Ectodermal cell (in vitro differentiated cells): ENCODE measurements at regions not wholly inside any gene's neighbourhood (a gene's known extent, or its start where the extent isn't known, plus 50 kb on each side); places are given as distances from the start of the nearest gene placed in this dataset.

Experiments
- H3K27ac ChIP-seq: 2 replicates; pipeline ENCODE4 v1.7.0; 2013; ENCODE audit warnings: mild to moderate bottlenecking, low read depth, low read length; ENCODE audit not compliant: insufficient read depth, poor library complexity, severe bottlenecking
- H3K27me3 ChIP-seq: 2 replicates; pipeline ENCODE4 v1.7.0; 2013; ENCODE audit warnings: mild to moderate bottlenecking, low read length; ENCODE audit not compliant: insufficient read depth, control insufficient read depth, poor library complexity, severe bottlenecking
- H3K36me3 ChIP-seq: one replicate; pipeline ENCODE4 v1.7.0; 2013; ENCODE audit warnings: low read length; ENCODE audit not compliant: control insufficient read depth, insufficient read depth
- H3K4me1 ChIP-seq: one replicate; pipeline ENCODE4 v1.7.0; 2013; ENCODE audit warnings: low read length; ENCODE audit not compliant: control insufficient read depth, insufficient read depth
- H3K4me3 ChIP-seq: 2 replicates; pipeline ENCODE4 v1.7.0; 2013; ENCODE audit warnings: low read depth, low read length, control low read depth; ENCODE audit not compliant: insufficient read depth
- H3K9me3 ChIP-seq: 2 replicates; pipeline ENCODE4 v1.7.0; 2013; ENCODE audit warnings: mild to moderate bottlenecking, low read length, moderate library complexity; ENCODE audit not compliant: control insufficient read depth
- WGBS, 2 experiments: methylation state at CpG; one replicate each; pipeline ENCODE4 v1.1.7; 2013; ENCODE audit warnings: missing lambda C conversion rate in 2 of 2; 5-methylcytosine and 5-hydroxymethylcytosine counted together

GRCh38 chr18:38322206-38322605 is 756.6 kb upstream of the CELF4 start:
- no peaks in the 10 kb centered on the region for H3K9me3 ChIP-seq
- no peak overlapping the region for H3K27ac ChIP-seq
- H3K36me3 ChIP-seq, result no peaks in the 10 kb centered on the region
- H3K4me3 ChIP-seq, result no peak overlapping the region
- 100% methylated on average over 1 of the region's 1 CpG for WGBS, 2 experiments
- no peaks in the 10 kb centered on the region for H3K27me3 ChIP-seq
- H3K4me1 ChIP-seq, result no peaks in the 10 kb centered on the region

GRCh38 chr18:38321262-38321661 is 755.7 kb upstream of the CELF4 start:
- Histone ChIP-seq H3K4me3 (no peak overlapping the region), H3K9me3 (no peaks in the 10 kb centered on the region), H3K4me1 (no peaks in the 10 kb centered on the region), H3K27ac (no peak overlapping the region), H3K27me3 (no peaks in the 10 kb centered on the region), H3K36me3 (no peaks in the 10 kb centered on the region)
- WGBS, 2 experiments, result 94 to 95% methylated on average over 2 to 3 of the region's 3 CpGs

GRCh38 chr18:38318416-38318815 is 752.8 kb upstream of the CELF4 start:
- Histone ChIP-seq H3K9me3 (no peaks in the 10 kb centered on the region), H3K27ac (no peak overlapping the region), H3K27me3 (no peaks in the 10 kb centered on the region), H3K4me1 (no peaks in the 10 kb centered on the region), H3K36me3 (no peaks in the 10 kb centered on the region), H3K4me3 (no peak overlapping the region)

- no peak overlapping the region for H3K4me3 ChIP-seq
- H3K27ac ChIP-seq, result no peak overlapping the region
- H3K36me3 ChIP-seq, result no peaks in the 10 kb centered on the region
- H3K27me3 ChIP-seq, result no peaks in the 10 kb centered on the region
- no peaks in the 10 kb centered on the region for H3K9me3 ChIP-seq
- no peaks in the 10 kb centered on the region for H3K4me1 ChIP-seq
These were observed 748.2 kb upstream of the CELF4 start for GRCh38 chr18:38313831-38314230.

- Histone ChIP-seq H3K4me3 (no peak overlapping the region), H3K9me3 (no peaks in the 10 kb centered on the region), H3K27me3 (no peaks in the 10 kb centered on the region), H3K27ac (no peak overlapping the region), H3K4me1 (no peaks in the 10 kb centered on the region), H3K36me3 (no peaks in the 10 kb centered on the region)
- 90 to 91% methylated on average over 2 of the region's 3 CpGs for WGBS, 2 experiments
These were observed 746.9 kb upstream of the CELF4 start for GRCh38 chr18:38312532-38312931.

- Histone ChIP-seq H3K36me3 (no peaks in the 10 kb centered on the region), H3K4me1 (no peaks in the 10 kb centered on the region), H3K27ac (no peak overlapping the region), H3K9me3 (no peaks in the 10 kb centered on the region), H3K4me3 (no peak overlapping the region), H3K27me3 (no peaks in the 10 kb centered on the region)
- 85 to 95% methylated on average over 2 of the region's 2 CpGs for WGBS, 2 experiments
These were observed 745.3 kb upstream of the CELF4 start for GRCh38 chr18:38310936-38311335.

GRCh38 chr18:38307914-38308313 is 742.3 kb upstream of the CELF4 start:
- H3K27me3 ChIP-seq, result no peaks in the 10 kb centered on the region
- no peak overlapping the region for H3K27ac ChIP-seq
- H3K9me3 ChIP-seq, result no peaks in the 10 kb centered on the region
- H3K36me3 ChIP-seq, result no peaks in the 10 kb centered on the region
- no peaks in the 10 kb centered on the region for H3K4me1 ChIP-seq
- no peak overlapping the region for H3K4me3 ChIP-seq
- whole genome bisulfite sequencing, 2 experiments, result 88 to 92% methylated on average over 5 of the region's 5 CpGs

GRCh38 chr18:38305961-38306360 is 740.4 kb upstream of the CELF4 start:
- no peak overlapping the region for H3K27ac ChIP-seq
- H3K27me3 ChIP-seq, result no peaks in the 10 kb centered on the region
- H3K9me3 ChIP-seq, result no peaks in the 10 kb centered on the region
- H3K36me3 ChIP-seq, result no peaks in the 10 kb centered on the region
- H3K4me3 ChIP-seq, result no peak overlapping the region
- H3K4me1 ChIP-seq, result no peaks in the 10 kb centered on the region
- 92 to 96% methylated on average over 4 of the region's 4 CpGs for WGBS, 2 experiments

GRCh38 chr18:38301621-38302020 is 736.0 kb upstream of the CELF4 start:
- Histone ChIP-seq H3K27me3 (no peaks in the 10 kb centered on the region), H3K4me3 (no peak overlapping the region), H3K9me3 (no peaks in the 10 kb centered on the region), H3K36me3 (no peaks in the 10 kb centered on the region), H3K4me1 (no peaks in the 10 kb centered on the region), H3K27ac (no peak overlapping the region)

GRCh38 chr18:38297910-38298309 is 732.3 kb upstream of the CELF4 start:
- 93 to 96% methylated on average over 3 to 4 of the region's 4 CpGs for WGBS, 2 experiments
- Histone ChIP-seq H3K27ac (no peak overlapping the region), H3K4me1 (no peaks in the 10 kb centered on the region), H3K36me3 (no peaks in the 10 kb centered on the region), H3K27me3 (no peaks in the 10 kb centered on the region), H3K9me3 (no peaks in the 10 kb centered on the region), H3K4me3 (no peak overlapping the region)

- Histone ChIP-seq H3K4me3 (no peak overlapping the region), H3K27me3 (no peaks in the 10 kb centered on the region), H3K36me3 (no peaks in the 10 kb centered on the region), H3K27ac (no peak overlapping the region), H3K4me1 (no peaks in the 10 kb centered on the region), H3K9me3 (no peaks in the 10 kb centered on the region)
- WGBS, 2 experiments, result 95% methylated on average over 1 of the region's 1 CpG
These were observed 724.6 kb upstream of the CELF4 start for GRCh38 chr18:38290229-38290628.
